Epithelial cell of esophagus (primary cell): ENCODE measurements at regions not wholly inside any gene's neighbourhood (a gene's known extent, or its start where the extent isn't known, plus 50 kb on each side); places are given as distances from the start of the nearest gene placed in this dataset.
A peak's percentile ranks its signal among the peaks of the same experiment; 100 is the strongest.

Experiments used
- DNase-seq: peaks from one replicate; pipeline ENCODE4 v3.0.0; 2010; ENCODE audit warnings: low read depth
- H3K4me3 ChIP-seq: 2 replicates; pipeline ENCODE4 v1.5.1; 2011; ENCODE audit warnings: mild to moderate bottlenecking, low read length, control low read depth
- TF ChIP-seq, protein P1 (sequence below): IDR thresholded peaks from 2 replicates; pipeline ENCODE4 v1.5.1; 2011; ENCODE audit warnings: low read depth, mild to moderate bottlenecking, low read length, control low read depth, inconsistent platforms; ENCODE audit not compliant: insufficient read depth; ENCODE audit errors: missing control alignments

DNA sequence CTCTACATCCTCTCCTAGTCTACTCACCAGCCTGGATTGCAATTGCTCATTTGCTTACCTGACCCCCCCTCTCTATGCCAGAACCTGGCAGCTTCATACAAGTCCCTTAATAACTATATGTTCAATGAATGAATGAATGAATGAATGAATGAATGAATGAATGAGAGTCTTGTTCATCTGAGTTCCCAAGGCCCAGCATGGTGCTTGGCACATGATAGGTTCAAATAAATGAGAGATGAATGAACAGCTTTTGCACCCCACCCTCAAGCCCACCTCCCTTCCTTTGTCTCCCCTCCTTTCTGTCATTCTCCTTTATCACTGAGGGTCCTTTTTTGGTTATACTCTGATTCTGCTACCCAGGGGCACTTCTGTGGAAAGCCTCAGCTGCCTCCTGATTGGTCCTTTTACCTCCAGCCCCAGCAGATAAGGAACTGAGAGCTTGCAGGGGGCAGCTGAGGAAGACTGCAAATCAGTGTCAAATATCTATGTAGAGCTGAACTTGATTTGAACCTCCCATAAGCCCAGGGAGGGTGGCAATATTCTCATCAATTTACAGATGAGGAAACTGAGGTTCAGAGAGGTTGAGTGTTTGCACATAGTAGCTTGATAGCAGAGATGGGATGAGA is 54.1 kb upstream of the CHRNB4 start:
- TF ChIP-seq, protein P1, sequence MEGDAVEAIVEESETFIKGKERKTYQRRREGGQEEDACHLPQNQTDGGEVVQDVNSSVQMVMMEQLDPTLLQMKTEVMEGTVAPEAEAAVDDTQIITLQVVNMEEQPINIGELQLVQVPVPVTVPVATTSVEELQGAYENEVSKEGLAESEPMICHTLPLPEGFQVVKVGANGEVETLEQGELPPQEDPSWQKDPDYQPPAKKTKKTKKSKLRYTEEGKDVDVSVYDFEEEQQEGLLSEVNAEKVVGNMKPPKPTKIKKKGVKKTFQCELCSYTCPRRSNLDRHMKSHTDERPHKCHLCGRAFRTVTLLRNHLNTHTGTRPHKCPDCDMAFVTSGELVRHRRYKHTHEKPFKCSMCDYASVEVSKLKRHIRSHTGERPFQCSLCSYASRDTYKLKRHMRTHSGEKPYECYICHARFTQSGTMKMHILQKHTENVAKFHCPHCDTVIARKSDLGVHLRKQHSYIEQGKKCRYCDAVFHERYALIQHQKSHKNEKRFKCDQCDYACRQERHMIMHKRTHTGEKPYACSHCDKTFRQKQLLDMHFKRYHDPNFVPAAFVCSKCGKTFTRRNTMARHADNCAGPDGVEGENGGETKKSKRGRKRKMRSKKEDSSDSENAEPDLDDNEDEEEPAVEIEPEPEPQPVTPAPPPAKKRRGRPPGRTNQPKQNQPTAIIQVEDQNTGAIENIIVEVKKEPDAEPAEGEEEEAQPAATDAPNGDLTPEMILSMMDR, result no peak
- no peak for DNase-seq
- no peak overlapping the region for H3K4me3 ChIP-seq

- DNase-seq, result peak; percentile 56
- no peak overlapping the region for H3K4me3 ChIP-seq
- TF ChIP-seq, protein P1, result no peak
Observed at GRCh38 chr15:78691851-78692421, 50.9 kb upstream of the CHRNB4 start.

DNA sequence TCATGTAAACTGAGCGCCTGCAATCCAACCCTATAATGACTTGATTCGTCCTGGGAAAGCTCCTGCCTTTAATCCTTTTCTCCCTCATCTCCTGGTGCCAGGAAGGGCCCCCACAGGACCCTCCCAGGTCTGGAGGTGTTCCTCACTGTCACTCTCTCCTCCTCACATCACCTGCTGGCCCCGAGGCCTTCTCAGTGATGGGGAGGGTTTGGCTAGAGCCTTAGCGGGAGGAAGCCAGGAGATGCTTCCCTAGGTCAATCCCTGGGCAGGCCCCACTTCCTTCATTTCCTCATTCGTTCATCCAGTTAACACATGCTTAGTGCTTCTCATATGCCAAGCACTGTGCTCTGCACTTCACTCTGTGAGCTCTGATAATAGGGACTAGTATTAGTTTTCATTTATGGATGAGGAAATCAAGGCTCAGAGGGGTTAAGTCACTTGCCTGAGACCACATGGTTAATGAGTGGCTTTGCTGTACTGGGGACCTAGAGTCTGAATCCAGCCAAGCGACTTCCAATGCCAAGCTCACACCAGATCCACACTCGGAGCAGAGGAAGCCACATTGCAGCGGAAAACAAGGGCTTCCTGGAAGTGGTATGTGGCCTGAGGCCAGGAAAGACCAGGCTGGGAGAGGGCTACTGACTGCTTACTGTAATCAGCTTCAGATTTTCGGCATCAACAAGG is 50.3 kb upstream of the CHRNB4 start:
- no peak for DNase-seq
- H3K4me3 ChIP-seq, result no peak overlapping the region
- TF ChIP-seq, protein P1, result no peak
